BLaER1 (cell line): ENCODE measurements at regions not wholly inside any gene's neighbourhood (a gene's known extent, or its start where the extent isn't known, plus 50 kb on each side); places are given as distances from the start of the nearest gene placed in this dataset.

Source experiments
- H3K27ac ChIP-seq: shearing (Covaris generic); formaldehyde crosslinking; 2 replicates; pipeline ENCODE4 v1.8.1; 2022
- H3K27me3 ChIP-seq: shearing (Covaris generic); formaldehyde crosslinking; 2 replicates; pipeline ENCODE4 v1.8.1; 2022
- H3K36me3 ChIP-seq: shearing (Covaris generic); formaldehyde crosslinking; 2 replicates; pipeline ENCODE4 v1.8.1; 2022
- H3K4me1 ChIP-seq: shearing (Covaris generic); formaldehyde crosslinking; 2 replicates; pipeline ENCODE4 v1.8.1; 2022
- H3K4me2 ChIP-seq: shearing (Covaris generic); formaldehyde crosslinking; 2 replicates; pipeline ENCODE4 v1.8.1; 2022
- H3K4me3 ChIP-seq: shearing (Covaris generic); formaldehyde crosslinking; 2 replicates; pipeline ENCODE4 v1.8.1; 2022
- H3K9ac ChIP-seq: shearing (Covaris generic); formaldehyde crosslinking; 2 replicates; pipeline ENCODE4 v1.8.1; 2022
- H3K9me3 ChIP-seq: shearing (Covaris generic); formaldehyde crosslinking; 2 replicates; pipeline ENCODE4 v1.8.1; 2022
- H4K20me1 ChIP-seq: shearing (Covaris generic); formaldehyde crosslinking; 2 replicates; pipeline ENCODE4 v1.8.1; 2022
- Cebpa-rat ChIP-seq: shearing (Covaris generic); IDR thresholded peaks from 2 replicates; pipeline ENCODE4 v1.8.1; 2022

GRCh38 chr10:55410415-55410885, 609.4 kb upstream of the PCDH15 start:
- no peak overlapping the region for H3K27ac ChIP-seq
- no peaks in the 10 kb centered on the region for H3K36me3 ChIP-seq
- no peak overlapping the region for H3K4me3 ChIP-seq
- TF ChIP-seq Cebpa-rat, result no peak
- H3K4me2 ChIP-seq, result no peak overlapping the region
- H4K20me1 ChIP-seq, result no peaks in the 10 kb centered on the region
- no peaks in the 10 kb centered on the region for H3K4me1 ChIP-seq
- H3K9me3 ChIP-seq, result no peaks in the 10 kb centered on the region
- no peak overlapping the region for H3K9ac ChIP-seq
- no peaks in the 10 kb centered on the region for H3K27me3 ChIP-seq

GRCh38 chr10:55404094-55404493, 603.1 kb upstream of the PCDH15 start:
- TF ChIP-seq Cebpa-rat, result no peak
- no peak overlapping the region for H3K9ac ChIP-seq

GRCh38 chr10:55400075-55400849, 599.2 kb upstream of the PCDH15 start:
- no peak for TF ChIP-seq Cebpa-rat
- H3K4me2 ChIP-seq, result no peak overlapping the region
- no peak overlapping the region for H3K9ac ChIP-seq
- no peak overlapping the region for H3K27ac ChIP-seq
- H4K20me1 ChIP-seq, result no peaks in the 10 kb centered on the region
- H3K27me3 ChIP-seq, result no peaks in the 10 kb centered on the region
- no peak overlapping the region for H3K4me3 ChIP-seq
- no peaks in the 10 kb centered on the region for H3K9me3 ChIP-seq
- H3K36me3 ChIP-seq, result no peaks in the 10 kb centered on the region
- no peaks in the 10 kb centered on the region for H3K4me1 ChIP-seq

More at GRCh38 chr10:55404094-55404493, 603.1 kb upstream of the PCDH15 start:
- no peaks in the 10 kb centered on the region for H3K36me3 ChIP-seq
- H3K4me1 ChIP-seq, result no peaks in the 10 kb centered on the region
- no peaks in the 10 kb centered on the region for H3K27me3 ChIP-seq
- no peak overlapping the region for H3K4me2 ChIP-seq
- no peaks in the 10 kb centered on the region for H4K20me1 ChIP-seq
- no peak overlapping the region for H3K4me3 ChIP-seq
- H3K27ac ChIP-seq, result no peak overlapping the region
- H3K9me3 ChIP-seq, result no peaks in the 10 kb centered on the region

GRCh38 chr10:55398497-55398882, 597.5 kb upstream of the PCDH15 start:
- no peaks in the 10 kb centered on the region for H3K36me3 ChIP-seq
- H3K9ac ChIP-seq, result no peak overlapping the region
- H3K4me3 ChIP-seq, result no peak overlapping the region
- H3K9me3 ChIP-seq, result no peaks in the 10 kb centered on the region
- H3K27ac ChIP-seq, result no peak overlapping the region
- H3K4me1 ChIP-seq, result no peaks in the 10 kb centered on the region
- TF ChIP-seq Cebpa-rat, result no peak
- H3K4me2 ChIP-seq, result no peak overlapping the region
- no peaks in the 10 kb centered on the region for H4K20me1 ChIP-seq
- no peaks in the 10 kb centered on the region for H3K27me3 ChIP-seq

GRCh38 chr10:55397777-55398496, 596.9 kb upstream of the PCDH15 start:
- H3K9ac ChIP-seq, result no peak overlapping the region
- H3K27me3 ChIP-seq, result no peaks in the 10 kb centered on the region
- TF ChIP-seq Cebpa-rat, result no peak

GRCh38 chr10:55378196-55378595, 577.2 kb upstream of the PCDH15 start:
- Histone ChIP-seq H3K27me3 (no peaks in the 10 kb centered on the region), H3K9ac (no peak overlapping the region), H4K20me1 (no peaks in the 10 kb centered on the region), H3K9me3 (no peaks in the 10 kb centered on the region), H3K4me2 (no peak overlapping the region), H3K36me3 (no peaks in the 10 kb centered on the region), H3K4me3 (no peak overlapping the region), H3K4me1 (no peaks in the 10 kb centered on the region), H3K27ac (no peak overlapping the region)
- TF ChIP-seq Cebpa-rat, result no peak

More at GRCh38 chr10:55397777-55398496, 596.9 kb upstream of the PCDH15 start:
- Histone ChIP-seq H3K4me3 (no peak overlapping the region), H3K4me1 (no peaks in the 10 kb centered on the region), H3K36me3 (no peaks in the 10 kb centered on the region), H3K9me3 (no peaks in the 10 kb centered on the region), H3K27ac (no peak overlapping the region), H4K20me1 (no peaks in the 10 kb centered on the region), H3K4me2 (no peak overlapping the region)

- no peaks in the 10 kb centered on the region for H3K36me3 ChIP-seq
- peaks cover 9% of the 10 kb centered on the region for H3K4me1 ChIP-seq
- no peaks in the 10 kb centered on the region for H4K20me1 ChIP-seq
- H3K4me3 ChIP-seq, result no peak overlapping the region
- H3K9me3 ChIP-seq, result no peaks in the 10 kb centered on the region
- no peak overlapping the region for H3K9ac ChIP-seq
- no peak overlapping the region for H3K4me2 ChIP-seq
- H3K27ac ChIP-seq, result no peak overlapping the region
- no peak for TF ChIP-seq Cebpa-rat
- no peaks in the 10 kb centered on the region for H3K27me3 ChIP-seq
Measured at GRCh38 chr10:55374917-55375316, 573.9 kb upstream of the PCDH15 start.

- no peaks in the 10 kb centered on the region for H4K20me1 ChIP-seq
- H3K36me3 ChIP-seq, result no peaks in the 10 kb centered on the region
- H3K4me3 ChIP-seq, result no peak overlapping the region
- H3K4me2 ChIP-seq, result no peak overlapping the region
- TF ChIP-seq Cebpa-rat, result no peak
- no peak overlapping the region for H3K9ac ChIP-seq
- H3K4me1 ChIP-seq, result peaks cover 9% of the 10 kb centered on the region
- no peaks in the 10 kb centered on the region for H3K9me3 ChIP-seq
- H3K27ac ChIP-seq, result no peak overlapping the region
- H3K27me3 ChIP-seq, result no peaks in the 10 kb centered on the region
Measured at GRCh38 chr10:55374060-55374459, 573.0 kb upstream of the PCDH15 start.

- Histone ChIP-seq H3K27ac (no peak overlapping the region), H3K9ac (no peak overlapping the region), H3K4me1 (peaks cover 19% of the 10 kb centered on the region), H3K4me2 (no peak overlapping the region), H3K9me3 (no peaks in the 10 kb centered on the region), H3K4me3 (no peak overlapping the region), H3K27me3 (no peaks in the 10 kb centered on the region), H4K20me1 (no peaks in the 10 kb centered on the region), H3K36me3 (no peaks in the 10 kb centered on the region)
- TF ChIP-seq Cebpa-rat, result no peak
Measured at GRCh38 chr10:55369670-55370420, 568.8 kb upstream of the PCDH15 start.

GRCh38 chr10:55368467-55368866, 567.4 kb upstream of the PCDH15 start:
- Histone ChIP-seq H3K9ac (no peak overlapping the region), H3K4me1 (peaks cover 19% of the 10 kb centered on the region), H3K4me3 (no peak overlapping the region), H3K27ac (no peak overlapping the region), H4K20me1 (no peaks in the 10 kb centered on the region), H3K9me3 (no peaks in the 10 kb centered on the region), H3K36me3 (no peaks in the 10 kb centered on the region), H3K4me2 (no peak overlapping the region), H3K27me3 (no peaks in the 10 kb centered on the region)
- TF ChIP-seq Cebpa-rat, result no peak
